Right kidney (tissue), 1 donor: ENCODE measurements at regions not wholly inside any gene's neighbourhood (a gene's known extent, or its start where the extent isn't known, plus 50 kb on each side); places are given as distances from the start of the nearest gene placed in this dataset.

Source experiments
- DNase-seq: peaks from one replicate; pipeline ENCODE4 v3.0.0-alpha.2; 2016

GRCh38 chr4:37101182-37101581 is 143.4 kb upstream of the NWD2 start:
- DNase-seq, result no peak

GRCh38 chr4:37101686-37102085 is 142.9 kb upstream of the NWD2 start:
- DNase-seq, result no peak

GRCh38 chr4:37109756-37110155 is 134.8 kb upstream of the NWD2 start:
- no peak for DNase-seq

- DNase-seq, result no peak
Observed at GRCh38 chr4:37124800-37125199, 119.7 kb upstream of the NWD2 start.

- DNase-seq, result no peak
Observed at GRCh38 chr4:37126051-37126450, 118.5 kb upstream of the NWD2 start.

GRCh38 chr4:37130465-37130864 is 114.1 kb upstream of the NWD2 start:
- DNase-seq, result no peak

- DNase-seq, result no peak
Observed at GRCh38 chr4:37132351-37132974, 112.1 kb upstream of the NWD2 start.

GRCh38 chr4:37132975-37133360 is 111.6 kb upstream of the NWD2 start:
- DNase-seq, result no peak

- no peak for DNase-seq
Observed at GRCh38 chr4:37138019-37138653, 106.4 kb upstream of the NWD2 start.

- DNase-seq, result no peak
Observed at GRCh38 chr4:37138789-37139188, 105.8 kb upstream of the NWD2 start.

GRCh38 chr4:37139987-37140386 is 104.6 kb upstream of the NWD2 start:
- no peak for DNase-seq

- no peak for DNase-seq
Observed at GRCh38 chr4:37146260-37146659, 98.3 kb upstream of the NWD2 start.

- no peak for DNase-seq
Observed at GRCh38 chr4:37157476-37158167, 86.9 kb upstream of the NWD2 start.

- no peak for DNase-seq
Observed at GRCh38 chr4:37160653-37161052, 83.9 kb upstream of the NWD2 start.

GRCh38 chr4:37165844-37166243 is 78.7 kb upstream of the NWD2 start:
- no peak for DNase-seq

- DNase-seq, result no peak
Observed at GRCh38 chr4:37169956-37170355, 74.6 kb upstream of the NWD2 start.

GRCh38 chr4:37188100-37188499 is 56.4 kb upstream of the NWD2 start:
- DNase-seq, result no peak
